HG02981 (cell line): ENCODE measurements at regions not wholly inside any gene's neighbourhood (a gene's known extent, or its start where the extent isn't known, plus 50 kb on each side); places are given as distances from the start of the nearest gene placed in this dataset.

Experiments
- ATAC-seq: cut with Tn5 transposase; IDR thresholded peaks from one replicate; pipeline ENCODE4 v1.9.1; 2021; ENCODE audit warnings: mild to moderate bottlenecking, moderate library complexity; ENCODE audit not compliant: unreplicated experiment

DNA sequence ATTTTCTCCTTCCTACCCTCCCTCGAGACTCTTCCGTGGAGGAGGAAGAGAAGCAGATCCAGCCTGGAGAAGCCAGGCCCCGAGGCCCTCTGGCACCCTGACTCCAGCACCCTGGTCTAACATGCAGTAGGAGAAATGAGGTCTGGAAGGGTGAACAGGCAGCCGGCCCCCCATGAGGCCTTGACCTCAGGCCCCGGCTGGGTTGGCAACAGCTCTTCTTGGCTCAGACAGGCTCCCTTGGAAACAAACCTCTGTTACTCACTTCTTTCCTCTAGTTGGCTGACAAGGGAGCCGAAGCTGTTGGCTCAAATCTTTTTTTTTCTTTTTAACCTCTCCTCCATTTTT, 73.4 kb downstream of the CPN2 start:
- ATAC-seq = no peak

DNA sequence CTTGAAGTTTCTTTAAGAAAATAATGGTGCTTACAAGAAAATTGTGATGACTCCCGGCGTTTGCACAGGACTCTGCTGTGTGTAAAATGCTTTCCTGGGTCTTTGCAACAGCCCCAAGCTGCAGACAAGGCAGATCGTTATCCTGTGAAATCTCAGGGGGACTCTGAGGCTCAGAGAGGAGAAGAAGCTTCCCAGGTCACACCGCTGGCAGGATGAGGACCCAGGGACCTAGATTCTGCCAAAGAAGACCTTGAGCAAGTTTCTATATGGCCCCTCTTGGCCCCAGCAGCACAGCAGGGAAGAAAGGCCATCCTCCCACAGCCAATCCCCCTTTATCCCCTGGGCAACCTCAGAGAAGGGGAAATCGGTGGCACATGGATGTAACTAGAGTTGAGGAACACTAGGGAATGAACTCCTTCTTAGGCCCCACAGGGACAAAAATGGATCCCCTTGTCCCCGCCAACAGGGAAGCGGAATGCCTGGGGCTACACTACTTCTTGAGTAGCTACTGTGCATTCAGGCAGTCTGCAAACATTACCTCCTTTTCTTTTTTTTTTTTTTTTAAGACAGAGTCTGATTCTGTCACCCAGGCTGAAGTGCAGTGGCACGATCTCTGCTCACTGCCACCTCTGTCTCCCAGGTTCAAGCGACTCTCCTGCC, 72.8 kb downstream of the CPN2 start:
- ATAC-seq = no peak

DNA sequence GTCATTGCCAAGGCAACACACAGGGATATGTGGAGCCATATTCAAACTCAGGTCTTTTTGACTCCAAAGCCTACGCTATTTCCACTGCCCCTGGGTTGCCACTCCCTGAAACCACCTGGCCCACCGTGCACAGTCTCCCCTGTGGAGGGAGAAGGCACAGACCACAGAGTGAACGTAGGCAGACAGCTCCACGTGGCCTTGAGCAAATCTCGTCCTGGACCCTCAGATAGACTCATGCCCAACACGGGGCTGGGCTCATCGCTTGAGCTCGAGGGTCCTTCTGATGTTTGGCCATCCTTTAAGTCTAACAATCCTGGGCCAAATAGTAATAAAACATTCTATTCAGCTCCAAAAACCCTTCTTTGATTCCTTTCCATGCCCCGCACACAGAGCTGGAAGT, 72.0 kb downstream of the CPN2 start:
- no peak for ATAC-seq

DNA sequence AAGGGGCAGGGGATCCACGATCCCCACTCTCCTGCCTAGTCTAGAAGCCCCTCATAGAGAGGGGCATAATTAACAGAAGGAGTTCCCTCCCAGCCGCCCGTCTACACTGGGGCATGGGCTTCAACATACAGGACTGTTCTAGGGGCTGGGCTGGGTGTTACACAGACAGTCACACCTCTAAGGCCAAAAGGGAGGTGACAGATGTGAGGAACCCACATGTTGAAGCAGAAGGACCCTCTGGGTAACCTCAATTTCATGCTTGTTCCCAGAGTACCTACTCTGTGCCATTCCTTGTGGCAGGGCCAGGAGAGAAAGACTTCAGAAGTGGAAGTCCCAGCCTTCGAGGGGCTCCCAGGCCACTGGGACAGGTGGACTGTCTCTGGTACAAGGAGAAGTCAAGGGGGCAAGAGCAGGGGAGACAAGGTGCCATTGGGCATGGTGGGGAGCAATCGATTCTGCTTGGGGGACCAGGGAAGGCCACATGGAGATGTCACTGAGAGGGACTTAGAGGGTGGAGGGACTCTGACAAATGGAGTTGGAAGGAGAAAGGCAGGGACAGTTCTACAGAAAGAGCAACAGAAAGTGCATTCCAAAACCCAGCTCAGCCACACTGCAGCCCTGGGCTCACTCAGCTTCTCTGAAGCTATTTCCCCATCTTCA, 71.3 kb downstream of the CPN2 start:
- ATAC-seq = no peak

DNA sequence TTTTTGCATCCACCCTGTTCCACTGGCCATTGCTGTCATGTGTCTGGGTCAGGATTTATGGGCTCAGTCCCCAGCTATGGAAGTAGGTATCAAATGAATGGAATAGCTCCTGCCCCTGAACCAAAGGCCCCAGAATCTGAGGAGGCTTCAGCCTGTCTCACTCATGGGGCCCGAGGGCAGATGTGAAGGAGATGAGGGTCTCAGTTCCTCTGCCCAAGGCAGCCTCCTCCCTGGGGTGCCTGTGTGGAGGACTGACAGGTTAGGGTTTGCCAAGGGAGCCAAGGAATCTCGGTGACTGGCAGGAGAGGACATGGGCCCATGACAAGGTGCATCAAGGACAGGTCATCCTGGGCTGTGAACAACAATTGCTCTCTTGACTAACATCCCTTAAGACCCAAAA, 70.4 kb downstream of the CPN2 start:
- ATAC-seq = no peak

DNA sequence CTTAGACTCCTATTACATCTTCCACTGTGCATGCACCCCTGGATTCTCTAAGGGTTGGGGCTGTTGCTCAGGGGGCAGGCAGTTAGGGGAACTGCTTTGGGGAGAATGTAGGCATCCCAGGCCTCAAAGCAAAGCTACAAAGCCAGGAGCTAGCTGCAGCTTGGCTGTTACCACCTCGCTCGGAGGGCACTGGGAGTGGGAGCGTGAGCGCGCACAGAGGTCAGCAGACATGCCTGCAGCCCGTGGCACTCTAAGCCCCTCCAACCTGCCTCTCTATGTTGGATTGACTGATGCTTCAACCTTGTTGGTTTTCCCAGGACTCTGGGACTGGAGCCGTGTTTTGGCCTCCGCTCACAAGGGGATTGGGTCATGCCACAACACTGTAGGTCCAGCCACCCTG, 69.8 kb downstream of the CPN2 start:
- ATAC-seq = no peak

DNA sequence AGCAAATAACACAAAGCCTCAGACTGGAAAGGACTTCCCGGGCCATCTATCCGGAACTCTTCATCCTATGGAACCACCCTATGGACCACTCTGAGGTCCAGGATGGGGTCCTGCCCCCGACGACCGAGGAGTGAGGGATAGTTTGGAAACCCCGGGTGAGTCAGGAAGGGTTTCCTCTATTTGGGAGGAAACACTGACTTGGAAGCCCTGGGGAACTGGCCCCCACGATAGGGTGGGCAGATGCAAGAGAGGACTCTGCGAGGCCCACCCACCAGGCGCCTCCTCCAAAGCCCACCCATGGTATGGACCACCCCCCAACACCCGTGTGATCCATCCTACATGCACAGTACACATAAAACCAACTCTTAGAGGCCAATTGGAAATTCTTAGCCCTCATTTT, 69.4 kb downstream of the CPN2 start:
- no peak for ATAC-seq

DNA sequence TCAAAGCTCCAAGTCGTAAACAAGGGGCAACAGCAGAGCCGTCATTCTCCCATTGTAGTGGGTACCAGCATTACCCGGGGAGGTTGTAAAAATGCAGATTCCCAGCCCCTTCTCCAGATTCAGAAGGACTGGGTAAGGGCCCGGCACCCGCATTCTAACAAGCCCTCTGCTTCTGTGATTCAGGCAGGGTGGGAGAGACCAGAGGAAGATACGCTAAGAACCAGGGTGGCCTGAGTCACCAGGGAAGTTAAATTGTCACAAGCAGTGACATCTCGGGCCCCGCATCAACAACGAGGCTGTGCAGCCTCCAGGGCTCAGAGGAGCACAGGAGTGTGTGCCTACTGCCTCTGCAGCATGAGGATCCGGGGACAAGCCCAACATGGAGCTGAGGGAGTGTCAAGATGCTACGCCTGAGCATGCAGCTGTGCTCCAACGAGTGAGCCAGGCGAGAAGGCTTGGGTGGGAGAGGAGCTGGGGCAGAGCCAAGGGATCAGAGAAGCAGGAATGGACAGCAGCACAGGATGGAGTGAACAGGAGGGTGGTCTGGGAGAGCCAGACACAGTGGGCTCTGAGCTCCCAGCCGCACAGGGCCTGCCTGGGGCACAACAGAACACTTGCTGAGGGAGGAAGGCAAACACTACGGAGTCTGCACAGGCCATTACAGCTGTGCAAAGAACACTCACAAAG, 68.5 kb downstream of the CPN2 start:
- no peak for ATAC-seq

DNA sequence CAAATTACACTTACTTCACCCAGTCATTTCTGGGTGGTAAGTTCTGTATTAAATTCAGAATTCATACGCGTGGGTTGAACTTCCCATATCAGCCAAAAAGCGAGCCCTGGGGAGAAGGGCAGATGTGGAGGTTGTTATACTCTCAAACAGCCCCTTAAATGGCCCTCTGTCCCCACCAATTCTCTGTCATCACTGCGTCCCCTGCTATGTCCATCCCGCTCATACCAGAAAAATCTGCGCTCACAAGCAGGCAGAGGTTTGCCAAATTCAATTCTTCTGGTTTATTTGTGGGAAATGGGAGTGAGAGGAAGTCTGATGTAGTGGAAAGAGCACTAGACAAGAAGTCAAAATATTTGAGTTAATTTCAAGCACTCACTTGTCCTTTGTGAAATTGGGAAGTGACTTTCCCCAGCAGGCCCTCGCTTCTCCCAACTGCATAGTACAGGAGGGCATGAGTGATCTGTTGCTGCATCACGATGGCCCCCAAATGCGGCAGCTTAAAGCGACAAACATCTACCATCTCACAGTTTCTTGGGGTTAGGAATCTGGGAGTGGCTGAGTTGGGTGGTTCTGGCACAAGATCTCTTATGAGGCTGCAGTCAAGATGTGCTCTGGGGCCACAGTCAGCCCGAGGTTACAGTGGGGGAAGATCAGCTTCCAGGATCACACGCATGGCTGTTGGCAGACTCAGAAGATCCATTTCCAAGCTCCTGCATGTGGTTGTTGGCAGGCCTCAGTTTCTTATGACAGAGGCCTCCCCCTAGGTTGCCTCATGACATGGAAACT, 67.7 kb downstream of the CPN2 start:
- ATAC-seq = no peak

DNA sequence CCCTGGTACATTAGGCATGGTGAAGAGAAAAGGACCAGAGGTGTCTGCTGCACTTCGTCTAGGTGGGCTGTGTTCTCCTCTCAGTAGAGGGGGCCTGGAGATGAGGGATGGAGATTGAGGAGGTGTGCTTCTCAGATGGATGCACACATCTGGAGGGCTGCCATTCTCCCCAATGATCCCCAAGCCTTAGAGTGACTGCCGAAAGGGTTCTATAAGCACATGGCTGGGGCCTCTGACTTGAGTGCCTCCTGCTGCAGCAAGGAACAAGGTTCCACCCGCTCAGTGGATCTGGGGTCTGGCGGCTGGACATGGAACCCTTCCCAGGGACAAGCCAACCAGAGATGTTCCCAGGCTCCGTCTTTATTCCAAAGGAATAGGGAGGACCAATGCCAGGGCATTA, 66.8 kb downstream of the CPN2 start:
- no peak for ATAC-seq

DNA sequence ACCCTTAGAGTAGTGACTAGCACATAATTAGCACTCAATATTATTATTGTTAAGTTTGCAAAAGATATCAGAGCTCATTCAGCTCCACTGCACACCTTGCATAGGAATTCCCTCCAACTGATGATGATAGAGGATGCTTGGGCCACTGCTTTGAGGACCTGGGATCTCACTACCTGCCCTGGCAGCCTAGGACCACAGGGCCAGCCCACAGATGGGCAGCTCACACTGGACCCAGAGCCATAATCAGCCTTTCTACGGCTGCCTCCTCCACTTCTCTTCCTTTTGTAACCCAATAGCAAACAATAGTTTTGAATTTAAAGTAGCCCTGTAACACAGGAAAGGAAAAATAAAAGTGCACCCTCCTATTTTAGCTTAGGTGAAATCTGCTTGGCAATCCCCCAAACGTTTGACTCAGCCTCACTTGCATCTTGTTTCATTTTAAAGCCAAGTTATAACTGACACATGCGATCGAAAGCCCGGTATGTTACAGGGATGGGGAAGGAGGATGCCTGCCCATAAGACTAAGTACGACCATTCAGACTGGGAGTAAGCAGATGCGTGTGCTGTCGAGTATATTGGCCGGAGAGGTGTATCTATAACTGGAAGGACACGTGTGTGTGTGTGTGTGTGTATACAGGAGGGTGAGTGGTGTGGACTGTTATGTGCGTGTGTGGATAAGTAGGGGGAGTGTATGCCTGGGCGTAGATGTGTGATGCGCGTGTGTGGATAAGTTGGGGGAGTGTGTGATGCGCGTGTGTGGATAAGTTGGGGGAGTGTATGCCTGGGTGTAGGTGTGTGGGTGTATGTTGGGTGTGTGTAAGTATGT, 65.9 kb downstream of the CPN2 start:
- ATAC-seq = no peak

DNA sequence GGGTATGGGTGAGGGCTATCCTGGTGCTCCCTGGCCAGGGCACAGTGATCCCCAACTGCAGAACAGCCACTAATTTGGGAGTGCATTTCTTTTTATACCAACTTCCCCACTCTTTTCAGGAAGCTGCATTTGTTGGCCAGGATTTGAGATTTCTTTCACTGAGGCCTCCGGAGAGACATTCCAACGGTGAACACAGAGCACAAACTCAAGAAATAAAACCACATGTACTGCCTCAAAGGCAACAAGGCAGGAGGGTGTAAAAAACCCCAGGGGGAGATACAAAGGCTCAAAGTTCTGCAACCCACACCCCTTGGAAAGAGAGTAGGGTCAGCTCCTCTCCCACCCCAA, 65.3 kb downstream of the CPN2 start:
- ATAC-seq = no peak

DNA sequence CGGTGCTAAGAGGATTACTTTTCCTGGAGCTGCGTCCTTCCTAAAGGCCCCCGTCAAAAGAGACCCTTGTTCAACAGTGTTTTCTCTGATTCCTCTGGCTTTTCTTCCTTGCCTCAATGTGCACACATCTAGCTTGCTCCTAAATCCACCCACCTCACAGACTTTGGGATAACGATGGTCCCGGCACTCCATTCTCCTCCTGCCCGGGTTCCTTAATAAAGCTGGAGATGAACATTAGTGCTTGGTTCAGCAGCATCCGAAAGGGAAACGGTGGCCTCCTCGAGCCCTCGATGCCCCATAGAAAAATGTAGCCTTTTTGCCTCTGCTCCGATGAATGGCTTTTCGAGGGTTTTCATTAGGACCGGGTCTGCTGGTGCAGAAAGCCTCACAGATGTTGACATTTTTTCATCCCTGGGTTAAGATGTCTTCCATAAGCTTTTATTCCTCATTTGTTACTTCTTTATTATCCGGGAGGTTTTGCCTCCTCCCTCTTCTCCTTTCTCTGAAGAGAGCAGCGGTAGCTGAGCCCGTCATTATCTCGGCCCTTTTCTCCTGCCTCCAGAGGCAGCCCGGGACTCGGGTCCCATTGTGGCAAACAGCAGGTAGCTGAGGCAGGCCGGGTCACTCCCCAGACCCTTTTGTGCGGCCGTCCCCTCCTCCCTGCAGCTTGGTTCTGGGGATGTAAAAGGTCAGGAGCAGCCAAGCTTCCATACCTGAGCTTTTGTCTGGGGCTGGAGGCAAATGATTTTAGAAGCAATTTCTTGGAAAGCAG, 64.6 kb downstream of the CPN2 start:
- no peak for ATAC-seq

DNA sequence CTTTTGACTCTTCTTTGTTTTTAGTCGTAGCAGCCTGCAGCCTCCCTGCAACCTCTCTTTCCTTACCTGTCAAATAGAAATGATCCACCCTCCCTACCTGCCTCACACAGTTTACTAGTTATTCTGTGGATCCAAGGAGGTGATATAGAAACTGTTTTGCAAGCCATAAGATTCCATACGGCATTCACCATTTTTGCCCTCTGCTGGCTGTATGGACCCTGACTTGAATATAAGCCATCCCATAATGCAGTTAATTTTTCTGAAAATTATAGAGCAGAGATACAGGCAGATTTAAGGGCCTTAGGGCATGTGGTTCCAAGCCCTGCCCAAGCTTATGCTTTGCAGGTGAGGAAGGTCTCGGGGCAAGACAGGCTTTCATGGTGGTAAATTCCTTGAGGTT, 63.8 kb downstream of the CPN2 start:
- ATAC-seq = no peak

DNA sequence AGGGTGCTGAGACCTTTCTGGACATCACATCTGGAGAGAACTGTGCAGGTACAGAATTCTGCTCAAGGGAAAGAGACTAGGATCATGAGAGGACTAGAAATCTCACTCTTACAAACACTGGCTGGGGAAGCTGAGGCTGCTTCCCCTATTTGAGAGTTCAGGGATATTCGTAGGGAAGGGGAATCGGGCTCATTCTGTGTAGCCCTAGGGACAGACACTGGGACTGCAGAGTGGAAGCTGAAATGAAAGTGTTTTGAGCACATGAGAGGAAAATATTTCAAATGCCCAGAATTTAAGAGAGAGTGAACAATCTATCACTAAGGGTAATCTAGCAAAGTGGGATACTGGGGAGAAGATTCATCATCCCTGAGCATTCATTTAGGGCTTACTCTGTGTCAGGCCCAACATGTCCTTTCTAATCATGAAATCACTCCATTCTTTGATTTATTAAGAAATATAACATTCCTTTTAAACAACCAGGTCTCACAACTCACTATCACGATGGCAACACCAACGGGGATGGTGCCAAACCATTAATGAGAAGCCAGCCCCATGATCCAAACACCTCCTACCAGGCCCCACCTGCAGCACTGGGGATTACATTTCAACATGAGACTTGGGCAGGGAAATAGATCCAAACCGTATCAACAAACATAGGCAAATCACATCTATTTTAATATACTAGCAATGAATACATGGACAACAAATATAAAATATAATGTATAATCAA, 63.0 kb downstream of the CPN2 start:
- no peak for ATAC-seq
